Activated CD4-positive, alpha-beta T cell treated with anti-CD3 and anti-CD28 coated beads for 36 hours (primary cell): ENCODE measurements at regions not wholly inside any gene's neighbourhood (a gene's known extent, or its start where the extent isn't known, plus 50 kb on each side); places are given as distances from the start of the nearest gene placed in this dataset.
"Not testable (repeated sequence)": the region's sequence is repeated elsewhere in the genome, so short reads cannot be mapped to it uniquely, and the experiment has no call there.

Experiments used
- ATAC-seq: fragments of 200-7000 bp; cut with Tn5 transposase; one replicate; pipeline ENCODE4 v1.10.0; 2021; ENCODE audit warnings: mild to moderate bottlenecking, moderate library complexity
- CTCF ChIA-PET: fragments of 350-600 bp; sonication (Branson Sonifier 250); formaldehyde crosslinking; loops from one replicate; lab custom pipeline; 2021; ENCODE audit warnings: antibody characterized with exemption; lab: Charles Lee
- POLR2A ChIA-PET: fragments of 350-600 bp; sonication (Branson Sonifier 250); formaldehyde crosslinking; loops from one replicate; lab custom pipeline; 2021; ENCODE audit warnings: antibody characterized with exemption, inconsistent platforms; lab: Charles Lee
- DNase-seq: peaks from one replicate; pipeline ENCODE4 v3.0.0-alpha.2; 2020
- H3K27ac Mint-ChIP-seq: one replicate; pipeline ENCODE4 v1.8.0; 2021; ENCODE audit warnings: mixed read lengths
- H3K27me3 Mint-ChIP-seq: one replicate; pipeline ENCODE4 v1.8.0; 2021; ENCODE audit warnings: mixed read lengths
- H3K36me3 Mint-ChIP-seq: one replicate; pipeline ENCODE4 v1.8.0; 2021; ENCODE audit warnings: low read depth, mixed read lengths
- H3K4me1 Mint-ChIP-seq: one replicate; pipeline ENCODE4 v1.8.0; 2021; ENCODE audit warnings: mixed read lengths
- H3K4me3 Mint-ChIP-seq: one replicate; pipeline ENCODE4 v1.8.0; 2021; ENCODE audit warnings: mild to moderate bottlenecking, moderate library complexity, mixed read lengths
- H3K9me3 Mint-ChIP-seq: one replicate; pipeline ENCODE4 v1.8.0; 2021; ENCODE audit warnings: low read depth, mixed read lengths
- intact Hi-C, 2 experiments: fragments of 100-400 bp; cut with DNase I in 1 of 2; cut with micrococcal nuclease in 1 of 2; formaldehyde crosslinking; loops; one replicate each; pipeline versions ENCODE4 v1.14.2 to v1.15.1; 2022 to 2024; cut with DNase I, micrococcal nuclease

- Mint-ChIP-seq H3K36me3 (no peaks in the 10 kb centered on the region), H3K9me3 (no peaks in the 10 kb centered on the region), H3K27ac (no peak overlapping the region), H3K4me1 (no peaks in the 10 kb centered on the region), H3K4me3 (no peak overlapping the region), H3K27me3 (peaks cover 18% of the 10 kb centered on the region)
- DNase-seq, result no peak
- ChIA-PET POLR2A (no interaction called here), CTCF (interaction anchor here (0.6 to 1.3 kb wide), 2 partner anchors 17 to 1156 kb away, joined by 3 to 4 read pairs; no protein-coding TSS in a partner anchor)
- intact Hi-C loops, result no loop called here
- ATAC-seq, result no peak
Observed at GRCh38 chr12:103011974-103012763, 54.7 kb downstream of the ASCL1 start.

GRCh38 chr12:103012884-103013283 lies 55.4 kb downstream of the ASCL1 start:
- POLR2A ChIA-PET, result no interaction called here
- Mint-ChIP-seq H3K27me3 (peaks cover 13% of the 10 kb centered on the region), H3K4me3 (no peak overlapping the region), H3K36me3 (no peaks in the 10 kb centered on the region), H3K27ac (no peak overlapping the region), H3K4me1 (no peaks in the 10 kb centered on the region), H3K9me3 (no peaks in the 10 kb centered on the region)
- intact Hi-C loops, result no loop called here
- CTCF ChIA-PET, result interaction anchor here (0.6 kb wide), 1 partner anchor 1156 kb away, joined by 3 read pairs; no protein-coding TSS in a partner anchor
- no peak for ATAC-seq
- no peak for DNase-seq

- H3K4me1 Mint-ChIP-seq, result no peaks in the 10 kb centered on the region
- DNase-seq (no peak), ATAC-seq (no peak)
- ChIA-PET POLR2A (no interaction called here), CTCF (no interaction called here)
- no peaks in the 10 kb centered on the region for H3K36me3 Mint-ChIP-seq
- peaks cover 11% of the 10 kb centered on the region for H3K27me3 Mint-ChIP-seq
- no peak overlapping the region for H3K27ac Mint-ChIP-seq
- H3K4me3 Mint-ChIP-seq, result no peak overlapping the region
- no peaks in the 10 kb centered on the region for H3K9me3 Mint-ChIP-seq
- intact Hi-C loops, result no loop called here
Observed at GRCh38 chr12:103013741-103014300, 56.3 kb downstream of the ASCL1 start.

- Mint-ChIP-seq H3K4me3 (no peak overlapping the region), H3K36me3 (no peaks in the 10 kb centered on the region), H3K27ac (no peak overlapping the region), H3K27me3 (peaks cover 7% of the 10 kb centered on the region), H3K9me3 (no peaks in the 10 kb centered on the region), H3K4me1 (no peaks in the 10 kb centered on the region)
- POLR2A ChIA-PET, result no interaction called here
- intact Hi-C loops, result no loop called here
- ATAC-seq (no peak), DNase-seq (no peak)
- CTCF ChIA-PET, result interaction anchor here (1.0 to 1.4 kb wide), 2 partner anchors 14 to 138 kb away, joined by 3 to 4 read pairs; no protein-coding TSS in a partner anchor
Observed at GRCh38 chr12:103016381-103016780, 58.9 kb downstream of the ASCL1 start.

- Mint-ChIP-seq H3K9me3 (no peaks in the 10 kb centered on the region), H3K27me3 (no peaks in the 10 kb centered on the region), H3K4me3 (no peak overlapping the region), H3K36me3 (no peaks in the 10 kb centered on the region), H3K4me1 (no peaks in the 10 kb centered on the region), H3K27ac (no peak overlapping the region)
- DNase-seq (no peak), ATAC-seq (no peak)
- intact Hi-C loops, result no loop called here
- CTCF ChIA-PET, result no interaction called here
- POLR2A ChIA-PET, result no interaction called here
Observed at GRCh38 chr12:103020839-103021238, 63.4 kb downstream of the ASCL1 start.

GRCh38 chr12:103021538-103022218 lies 64.2 kb downstream of the ASCL1 start:
- intact Hi-C loops, result no loop called here
- Mint-ChIP-seq H3K27ac (no peak overlapping the region), H3K27me3 (no peaks in the 10 kb centered on the region), H3K9me3 (no peaks in the 10 kb centered on the region), H3K36me3 (no peaks in the 10 kb centered on the region), H3K4me3 (no peak overlapping the region), H3K4me1 (no peaks in the 10 kb centered on the region)
- POLR2A ChIA-PET, result no interaction called here
- CTCF ChIA-PET, result interaction anchor here (0.9 kb wide), 1 partner anchor 11 kb away, joined by 3 read pairs; no protein-coding TSS in a partner anchor
- ATAC-seq (no peak), DNase-seq (no peak)

GRCh38 chr12:103024650-103025049 lies 67.2 kb downstream of the ASCL1 start:
- intact Hi-C loops, result no loop called here
- Mint-ChIP-seq H3K27ac (no peak overlapping the region), H3K4me3 (no peak overlapping the region), H3K36me3 (no peaks in the 10 kb centered on the region), H3K9me3 (no peaks in the 10 kb centered on the region), H3K4me1 (no peaks in the 10 kb centered on the region), H3K27me3 (peaks cover 2% of the 10 kb centered on the region)
- CTCF ChIA-PET, result no interaction called here
- ATAC-seq (no peak), DNase-seq (no peak)
- POLR2A ChIA-PET, result no interaction called here

- H3K27ac Mint-ChIP-seq, H3K4me1 Mint-ChIP-seq, intact Hi-C loops, POLR2A ChIA-PET, H3K9me3 Mint-ChIP-seq, ATAC-seq, H3K4me3 Mint-ChIP-seq, DNase-seq, H3K27me3 Mint-ChIP-seq, CTCF ChIA-PET, H3K36me3 Mint-ChIP-seq: not testable (repeated sequence)
Observed at GRCh38 chr12:103026643-103027042, 69.2 kb downstream of the ASCL1 start.

GRCh38 chr12:103028881-103029639 lies 71.6 kb downstream of the ASCL1 start:
- no peak overlapping the region for H3K27ac Mint-ChIP-seq
- no peaks in the 10 kb centered on the region for H3K36me3 Mint-ChIP-seq
- H3K9me3 Mint-ChIP-seq, result peaks cover 2% of the 10 kb centered on the region
- ChIA-PET CTCF (interaction anchor here (0.6 to 1.1 kb wide), 3 partner anchors 17 to 242 kb away, joined by 3 to 4 read pairs (median 4); no protein-coding TSS in a partner anchor), POLR2A (no interaction called here)
- H3K27me3 Mint-ChIP-seq, result peaks cover 2% of the 10 kb centered on the region
- no peak overlapping the region for H3K4me3 Mint-ChIP-seq
- intact Hi-C loops, result no loop called here
- ATAC-seq (no peak), DNase-seq (no peak)
- no peaks in the 10 kb centered on the region for H3K4me1 Mint-ChIP-seq

- Mint-ChIP-seq H3K9me3 (no peaks in the 10 kb centered on the region), H3K36me3 (no peaks in the 10 kb centered on the region), H3K4me1 (no peaks in the 10 kb centered on the region), H3K27me3 (peaks cover 5% of the 10 kb centered on the region), H3K4me3 (no peak overlapping the region), H3K27ac (no peak overlapping the region)
- ATAC-seq (no peak), DNase-seq (no peak)
- ChIA-PET POLR2A (no interaction called here), CTCF (no interaction called here)
- intact Hi-C loops, result no loop called here
Observed at GRCh38 chr12:103036581-103037214, 79.2 kb downstream of the ASCL1 start.
